Left cardiac atrium (tissue), 4 donors: ENCODE measurements at regions not wholly inside any gene's neighbourhood (a gene's known extent, or its start where the extent isn't known, plus 50 kb on each side); places are given as distances from the start of the nearest gene placed in this dataset.
"Not testable (repeated sequence)": the region's sequence is repeated elsewhere in the genome, so short reads cannot be mapped to it uniquely, and the experiment has no call there.

Experiments
- ATAC-seq, 2 donors: fragments of 200-7000 bp; cut with Tn5 transposase; one replicate each; pipeline ENCODE4 v1.9.1; 2020; ENCODE audit warnings: mild to moderate bottlenecking in 2 of 2, moderate library complexity in 2 of 2
- DNase-seq: peaks from one replicate; pipeline ENCODE4 v3.0.0-alpha.2; 2020
- intact Hi-C, 2 donors: fragments of 100-400 bp; cut with DNase I; formaldehyde crosslinking; loops; one replicate each; pipeline versions ENCODE4 v1.14.1 to v1.15.1; 2022 to 2023
- donor health status: DM: no; HTN: yes; CAD: no.
- donor health status: DM: no; HTN: yes; CAD: no; lungs with severe emphysema.
- donor health status: DM: yes; HTN: yes; CAD: no.
- donor health status: Dilated cardiomyopathy.

DNA sequence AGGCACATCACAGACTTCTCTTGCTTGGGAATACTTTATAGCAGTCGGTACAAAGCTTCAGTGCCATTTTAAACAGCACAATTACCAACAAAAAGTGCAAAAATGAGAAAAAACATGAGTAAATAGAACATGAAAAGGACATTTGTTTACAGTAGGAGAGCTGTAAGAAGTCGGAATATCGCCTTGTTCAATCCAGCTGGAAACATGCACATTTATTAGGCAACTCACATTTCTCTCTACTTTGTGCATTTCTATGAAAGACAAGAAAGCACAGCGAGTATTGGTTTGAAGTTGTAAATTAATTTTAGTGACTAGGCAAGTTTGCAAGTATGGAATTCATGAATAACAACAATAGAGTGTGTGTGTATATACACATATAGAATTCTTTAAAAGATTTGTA is 484.7 kb downstream of the DACH1 start:
- DNase-seq: no peak
- intact Hi-C loops: no loop called here
- ATAC-seq: no peak

DNA sequence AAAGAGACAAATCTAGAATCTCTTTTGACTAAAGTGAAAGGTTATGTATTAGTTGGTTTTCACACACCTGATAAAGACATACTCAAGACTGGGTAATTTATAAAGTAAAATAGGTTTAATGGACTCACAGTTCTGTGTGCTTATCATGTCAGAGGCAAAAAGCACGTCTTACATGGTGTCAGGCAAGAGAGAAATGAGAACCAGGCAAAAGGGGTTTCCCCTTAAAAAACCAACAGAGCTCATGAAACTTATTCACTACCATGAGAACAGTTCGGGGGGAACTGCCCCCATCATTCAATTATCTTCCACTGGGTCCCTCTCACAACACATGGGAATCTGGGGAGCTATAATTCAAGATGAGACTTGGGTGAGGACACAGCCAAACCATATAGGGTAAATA is 486.8 kb downstream of the DACH1 start:
- DNase-seq (no peak), ATAC-seq (no peak)
- intact Hi-C loops: no loop called here

GRCh38 chr13:71378961-71379905 is 487.8 kb downstream of the DACH1 start:
- intact Hi-C loops: no loop called here
- ATAC-seq (peak in 1 of 2 donors; percentile 36), DNase-seq (no peak)

DNA sequence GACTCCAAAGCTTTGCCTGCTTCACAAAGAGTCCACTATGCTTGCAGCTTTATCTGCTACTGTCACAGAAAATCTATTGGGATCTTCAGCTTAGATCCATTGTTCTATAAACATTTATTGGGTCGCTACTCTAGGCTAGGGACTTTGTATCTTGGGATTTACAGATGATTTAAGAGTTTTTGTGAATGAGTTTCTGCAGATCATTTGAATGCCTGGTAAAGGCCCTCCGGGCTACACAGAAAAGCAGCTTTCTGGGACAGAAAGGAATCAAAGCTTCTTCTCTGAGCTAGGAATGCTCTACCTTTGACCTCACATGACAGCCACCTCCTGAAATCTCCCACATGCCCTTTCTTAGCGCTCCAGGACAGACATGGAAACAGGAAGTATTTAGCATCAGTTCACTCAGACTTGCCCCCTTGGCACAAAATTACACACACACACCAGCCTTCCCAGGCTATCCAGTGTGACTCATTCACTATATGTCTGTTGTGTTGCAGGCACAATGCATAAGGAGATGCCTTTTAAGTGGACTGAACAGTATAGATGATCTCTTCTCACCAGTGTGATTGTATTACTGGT is 492.4 kb downstream of the DACH1 start:
- ATAC-seq (no peak), DNase-seq (no peak)
- intact Hi-C loops: no loop called here

DNA sequence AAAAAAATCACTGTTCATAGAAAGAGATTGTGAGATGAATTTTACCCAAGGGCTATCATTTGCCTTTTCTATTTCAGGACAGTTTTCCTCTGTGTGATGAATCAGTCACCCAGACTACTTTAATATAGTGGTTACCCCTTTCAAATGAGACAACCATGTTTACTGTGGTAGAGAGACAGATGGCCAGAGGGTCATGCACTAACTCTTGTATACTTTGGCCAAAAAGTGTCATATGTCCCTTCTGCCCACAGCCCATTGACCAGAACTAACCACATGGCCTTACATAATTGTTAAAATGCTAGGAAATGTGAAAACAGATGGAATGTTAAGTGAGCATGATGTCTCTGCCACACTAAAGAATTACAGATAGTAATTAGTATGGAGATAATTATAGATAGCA is 498.7 kb downstream of the DACH1 start:
- DNase-seq: no peak
- intact Hi-C loops: no loop called here
- no peak for ATAC-seq

DNA sequence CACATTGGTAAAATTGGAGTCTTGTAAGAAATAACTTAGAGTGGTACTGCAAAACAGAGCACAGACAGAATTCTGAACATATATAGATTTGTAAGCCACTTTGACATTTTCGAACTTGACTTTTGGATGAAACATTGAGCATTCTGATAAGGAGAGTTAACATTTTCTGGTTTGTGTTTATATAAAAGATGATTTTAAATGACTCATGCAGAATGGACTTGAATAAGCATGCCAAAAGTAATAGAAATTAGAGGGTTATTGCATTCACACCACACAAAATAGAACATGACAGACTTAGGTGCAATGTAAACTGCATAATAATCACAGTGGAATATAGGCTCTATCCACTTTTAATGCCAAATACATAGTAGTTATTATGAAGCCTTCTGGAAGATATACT is 507.0 kb downstream of the DACH1 start:
- ATAC-seq (no peak), DNase-seq (no peak)
- intact Hi-C loops: no loop called here

DNA sequence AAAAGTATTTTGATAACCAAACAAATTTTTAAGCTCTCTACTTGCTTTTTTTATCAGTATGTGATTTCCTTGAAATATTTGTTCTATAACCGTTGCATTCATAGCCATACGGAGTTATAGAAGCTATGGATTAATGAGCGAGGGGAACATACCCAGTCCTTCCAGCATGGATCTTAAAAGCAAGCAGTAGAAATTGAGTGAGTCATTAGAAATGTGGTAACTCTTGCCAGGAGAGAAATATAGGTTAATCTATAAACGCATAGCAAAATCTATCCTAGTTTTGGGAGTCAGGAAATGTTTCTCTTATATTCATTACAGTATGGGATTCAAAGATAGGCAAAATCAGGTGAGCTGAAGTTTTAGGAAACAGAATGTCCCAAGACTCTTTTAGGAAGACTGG is 507.4 kb downstream of the DACH1 start:
- no peak for DNase-seq
- ATAC-seq: no peak
- intact Hi-C loops: no loop called here

- no peak for DNase-seq
- ATAC-seq: no peak
- intact Hi-C loops: no loop called here
Observed at GRCh38 chr13:71358218-71358617, 508.8 kb downstream of the DACH1 start.

DNA sequence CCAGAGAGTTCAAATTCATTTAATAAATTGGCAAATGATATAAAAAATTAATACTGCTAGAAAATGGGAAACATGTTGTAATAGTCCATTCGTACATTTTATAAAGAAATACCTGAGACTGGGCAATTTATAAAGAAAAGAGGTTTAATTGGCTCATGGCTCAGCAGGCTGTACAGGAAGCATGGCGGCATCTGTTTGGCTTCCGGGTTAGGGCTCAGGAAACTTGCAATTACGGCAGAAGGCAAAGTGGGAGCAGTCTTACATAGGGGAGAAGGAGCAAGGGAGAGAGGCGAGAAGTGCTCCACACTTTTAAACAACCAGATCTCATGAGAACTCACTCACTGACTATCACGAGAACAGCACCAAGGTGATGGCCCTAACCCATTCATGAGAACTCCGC is 512.0 kb downstream of the DACH1 start:
- DNase-seq (no peak), ATAC-seq (no peak)
- intact Hi-C loops: no loop called here

DNA sequence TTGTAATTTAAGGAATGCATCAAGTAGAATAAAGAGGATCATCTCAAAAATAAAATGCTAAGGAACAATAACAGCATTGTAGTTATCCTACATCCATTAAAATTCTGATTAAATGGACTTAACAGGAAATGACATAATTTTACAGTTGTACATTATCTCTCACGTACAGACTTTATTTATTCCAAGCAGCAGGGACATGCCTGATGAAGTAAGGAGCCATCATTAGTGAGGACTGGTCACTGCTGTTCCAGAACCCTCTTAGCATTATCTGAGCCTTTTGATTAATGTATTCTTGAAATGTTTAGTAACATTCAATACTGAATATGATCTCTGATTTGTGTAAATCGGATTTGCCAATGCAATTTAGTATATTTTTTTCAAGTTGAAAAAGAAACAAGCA is 516.1 kb downstream of the DACH1 start:
- no peak for ATAC-seq
- no peak for DNase-seq
- intact Hi-C loops: no loop called here

GRCh38 chr13:71345856-71346255 is 521.1 kb downstream of the DACH1 start:
- DNase-seq, intact Hi-C loops, ATAC-seq: not testable (repeated sequence)

- intact Hi-C loops: no loop called here
- no peak for ATAC-seq
Observed at GRCh38 chr13:71339736-71340135, 527.3 kb downstream of the DACH1 start.

DNA sequence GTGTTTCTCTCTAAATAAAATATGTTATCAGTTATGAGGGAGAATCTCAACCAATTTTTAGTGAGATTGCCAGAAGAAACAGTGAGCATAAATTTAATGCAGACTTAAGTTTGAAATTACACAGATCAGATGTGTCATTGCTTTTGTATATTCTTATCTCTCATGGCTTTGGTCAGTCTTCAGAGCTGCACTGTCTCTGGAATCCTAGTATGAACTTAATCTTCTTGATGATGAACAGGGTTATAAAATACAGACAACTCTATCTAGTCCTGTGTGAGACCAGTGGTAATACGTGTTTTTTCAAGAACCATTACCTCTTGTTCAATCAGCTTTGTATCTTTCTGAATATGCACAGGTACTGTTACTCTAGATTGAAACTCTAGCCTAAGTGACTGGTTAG is 528.0 kb downstream of the DACH1 start:
- intact Hi-C loops: no loop called here
- ATAC-seq: no peak
- DNase-seq: no peak

More at GRCh38 chr13:71339736-71340135, 527.3 kb downstream of the DACH1 start:
- no peak for DNase-seq

DNA sequence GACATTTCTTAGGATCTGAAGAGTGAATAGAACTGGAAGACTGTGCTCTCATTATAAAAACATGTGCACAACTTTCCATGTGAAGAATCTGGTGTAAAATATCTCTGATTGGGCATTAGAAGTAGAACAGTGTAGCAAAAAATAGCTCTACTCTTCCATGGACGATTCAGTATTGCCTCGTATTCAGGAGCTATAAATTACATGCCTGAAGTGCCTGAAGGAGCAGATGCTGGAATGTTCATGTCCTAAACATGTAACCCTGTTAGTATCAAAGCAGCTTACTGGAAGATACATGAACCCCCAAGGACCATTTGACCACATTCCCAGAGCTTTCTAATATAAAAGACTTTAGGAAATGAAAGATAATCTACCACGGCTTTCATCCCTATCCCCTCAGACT is 528.9 kb downstream of the DACH1 start:
- no peak for ATAC-seq
- intact Hi-C loops: no loop called here
- no peak for DNase-seq

- intact Hi-C loops: no loop called here
- DNase-seq: no peak
- no peak for ATAC-seq
Observed at GRCh38 chr13:71327266-71327665, 539.7 kb downstream of the DACH1 start.

- DNase-seq (no peak), ATAC-seq (no peak)
- intact Hi-C loops: no loop called here
Observed at GRCh38 chr13:71325556-71325955, 541.4 kb downstream of the DACH1 start.

DNA sequence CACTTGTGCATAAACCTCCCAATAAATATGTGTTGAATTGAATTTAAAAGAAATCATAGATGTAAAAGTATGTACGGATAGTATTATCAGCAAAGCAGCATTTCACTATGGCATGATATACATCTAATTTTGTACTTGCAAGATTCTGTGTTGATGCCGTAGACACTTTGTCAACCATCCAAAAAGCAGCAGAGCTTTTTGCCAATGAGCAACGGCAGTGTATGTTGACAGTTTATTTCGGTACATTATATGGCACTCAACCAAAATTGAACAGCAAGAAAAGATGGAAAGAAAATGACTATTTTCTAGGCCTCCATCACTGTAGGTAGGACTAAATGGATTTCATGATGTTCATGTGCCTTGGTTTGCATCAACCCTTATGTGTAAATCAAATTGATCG is 543.7 kb downstream of the DACH1 start:
- no peak for DNase-seq
- intact Hi-C loops: no loop called here
- no peak for ATAC-seq

DNA sequence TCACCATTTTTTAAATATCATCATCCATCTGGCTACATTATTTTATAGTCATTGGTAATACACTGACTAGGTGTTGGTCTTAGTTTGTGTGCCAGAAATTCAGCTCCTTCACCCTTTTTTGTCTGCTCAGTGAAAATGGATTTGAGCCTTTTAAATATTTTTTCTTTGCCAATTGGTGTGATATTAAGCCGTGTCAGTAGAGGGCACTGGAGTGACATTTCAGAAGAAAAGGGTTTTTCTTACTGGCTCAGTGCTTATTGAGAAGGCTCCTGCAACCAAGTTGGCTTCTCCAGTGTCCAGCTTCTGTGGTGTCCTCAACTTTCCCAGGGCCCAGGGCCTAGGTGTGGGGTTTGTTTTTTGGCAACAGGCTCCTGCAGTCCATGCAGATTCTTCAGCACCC is 546.6 kb downstream of the DACH1 start:
- intact Hi-C loops: no loop called here
- ATAC-seq (no peak), DNase-seq (no peak)

- ATAC-seq (no peak), DNase-seq (no peak)
- intact Hi-C loops: no loop called here
Observed at GRCh38 chr13:71316792-71317363, 550.1 kb downstream of the DACH1 start.

- ATAC-seq (no peak), DNase-seq (no peak)
- intact Hi-C loops: no loop called here
Observed at GRCh38 chr13:71312923-71313322, 554.1 kb downstream of the DACH1 start.

DNA sequence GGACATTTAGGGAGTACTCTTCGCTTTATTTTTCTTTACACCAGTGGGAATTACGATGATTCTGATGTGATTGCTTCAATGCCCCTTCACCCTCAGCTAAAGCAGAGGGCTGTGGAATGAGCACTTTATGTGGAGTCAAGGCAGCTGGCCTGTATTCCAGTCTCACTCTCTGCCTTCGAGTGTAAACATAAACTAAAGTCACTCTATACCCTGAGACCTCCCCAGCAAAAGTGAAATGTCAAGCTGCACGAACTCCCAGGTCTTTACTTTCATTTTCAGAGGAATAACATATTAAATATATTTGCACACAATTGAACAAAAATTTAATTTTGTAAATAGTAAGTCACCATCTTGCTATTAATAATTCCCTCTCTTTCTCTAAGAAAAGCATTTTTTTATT is 557.1 kb downstream of the DACH1 start:
- no peak for DNase-seq
- intact Hi-C loops: loop anchor here in 1 of 2 donors (10.0 kb wide), 1 partner anchor 575 kb away; no protein-coding TSS in a partner anchor
- ATAC-seq: no peak
